MM.1S (cell line): ENCODE measurements at regions not wholly inside any gene's neighbourhood (a gene's known extent, or its start where the extent isn't known, plus 50 kb on each side); places are given as distances from the start of the nearest gene placed in this dataset.

Experiments
- EZH2 ChIP-seq: fragments of 300-600 bp; sonication (generic); optimal IDR thresholded peaks from 2 replicates; pipeline ENCODE3; 2017; ENCODE audit warnings: low read depth, mild to moderate bottlenecking, antibody characterized with exemption, low read length, mixed read lengths
- TF ChIP-seq, protein P1 (sequence below): fragments of 300-600 bp; sonication (generic); IDR thresholded peaks from 2 replicates; pipeline ENCODE4 v1.5.1; 2016; ENCODE audit warnings: antibody characterized with exemption, low read length, mixed read lengths

DNA sequence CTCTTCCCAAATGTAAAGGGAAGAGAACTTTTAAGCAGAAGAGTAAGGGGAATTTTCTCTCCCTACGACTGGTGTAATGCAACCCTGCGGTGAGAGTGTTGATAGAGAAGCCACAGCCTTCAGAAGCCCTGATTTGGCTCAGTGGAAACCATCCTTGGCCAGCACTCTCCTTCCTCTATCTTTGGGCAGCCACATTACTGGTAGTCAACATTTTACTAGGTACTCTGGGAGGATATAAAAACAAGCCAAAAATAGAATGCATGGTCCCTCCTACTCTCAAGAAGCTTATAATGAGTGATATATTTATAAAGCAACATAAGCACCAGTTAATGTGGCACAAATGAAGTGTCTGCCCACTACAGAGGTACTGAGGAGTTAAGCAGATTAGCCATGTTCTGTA is 201.8 kb upstream of the NCAM1 start:
- TF ChIP-seq, protein P1, sequence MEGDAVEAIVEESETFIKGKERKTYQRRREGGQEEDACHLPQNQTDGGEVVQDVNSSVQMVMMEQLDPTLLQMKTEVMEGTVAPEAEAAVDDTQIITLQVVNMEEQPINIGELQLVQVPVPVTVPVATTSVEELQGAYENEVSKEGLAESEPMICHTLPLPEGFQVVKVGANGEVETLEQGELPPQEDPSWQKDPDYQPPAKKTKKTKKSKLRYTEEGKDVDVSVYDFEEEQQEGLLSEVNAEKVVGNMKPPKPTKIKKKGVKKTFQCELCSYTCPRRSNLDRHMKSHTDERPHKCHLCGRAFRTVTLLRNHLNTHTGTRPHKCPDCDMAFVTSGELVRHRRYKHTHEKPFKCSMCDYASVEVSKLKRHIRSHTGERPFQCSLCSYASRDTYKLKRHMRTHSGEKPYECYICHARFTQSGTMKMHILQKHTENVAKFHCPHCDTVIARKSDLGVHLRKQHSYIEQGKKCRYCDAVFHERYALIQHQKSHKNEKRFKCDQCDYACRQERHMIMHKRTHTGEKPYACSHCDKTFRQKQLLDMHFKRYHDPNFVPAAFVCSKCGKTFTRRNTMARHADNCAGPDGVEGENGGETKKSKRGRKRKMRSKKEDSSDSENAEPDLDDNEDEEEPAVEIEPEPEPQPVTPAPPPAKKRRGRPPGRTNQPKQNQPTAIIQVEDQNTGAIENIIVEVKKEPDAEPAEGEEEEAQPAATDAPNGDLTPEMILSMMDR: no peak
- no peak for TF ChIP-seq EZH2
